ENCODE measurements at regions not wholly inside any gene's neighbourhood (a gene's known extent, or its start where the extent isn't known, plus 50 kb on each side); places are given as distances from the start of the nearest gene placed in this dataset.

- DNase-seq: no peak
Measured at GRCh38 chr7:36078816-36079360, 74.2 kb upstream of the EEPD1 start.

DNA sequence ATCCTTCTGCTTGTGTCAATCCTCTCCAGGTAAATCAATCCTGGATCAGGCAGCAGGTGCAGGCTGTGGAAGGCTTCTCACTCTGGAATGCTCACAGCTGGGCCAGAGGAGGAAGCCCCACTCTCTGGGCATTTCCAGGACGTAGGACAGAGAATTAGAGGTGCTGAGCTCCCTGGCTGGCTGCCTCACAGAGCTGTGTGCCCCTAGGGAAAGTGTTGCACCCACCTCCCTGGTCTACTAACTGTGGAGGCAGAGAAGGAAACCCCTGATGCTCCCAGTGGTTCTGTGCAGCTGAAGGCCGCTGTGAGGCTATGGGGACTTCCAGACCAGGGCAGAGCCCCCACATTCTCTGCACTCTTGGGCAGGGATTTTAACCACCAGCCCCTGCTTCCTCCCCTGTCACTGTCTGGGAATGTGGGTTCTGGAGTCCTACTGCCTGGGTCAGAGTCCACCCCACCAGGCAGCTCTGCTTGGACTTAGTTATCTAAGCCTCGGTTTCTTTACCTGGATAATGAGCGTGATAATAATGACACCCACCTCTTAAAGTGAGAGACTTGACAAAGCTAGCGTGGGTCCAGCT is 73.5 kb upstream of the EEPD1 start:
- no peak for DNase-seq

DNA sequence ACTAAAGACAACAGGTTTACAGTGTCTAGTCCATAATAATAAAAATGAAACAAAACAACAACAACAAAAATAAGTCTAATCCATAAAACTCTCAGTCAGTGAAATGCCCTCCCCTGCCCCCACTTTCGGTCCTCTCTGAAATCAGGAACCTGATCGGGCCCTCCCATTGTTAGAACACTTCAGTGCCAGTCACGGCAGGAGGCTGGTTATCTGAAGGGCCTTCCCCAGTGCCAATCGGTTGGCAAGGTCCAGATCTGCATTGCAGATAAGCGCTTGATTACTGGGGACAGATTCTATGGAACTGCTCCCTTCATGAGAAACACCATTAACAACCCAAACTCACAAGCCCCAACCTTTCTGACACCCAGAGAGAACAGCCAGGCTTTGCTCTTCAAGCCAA is 72.2 kb upstream of the EEPD1 start:
- DNase-seq: no peak

DNA sequence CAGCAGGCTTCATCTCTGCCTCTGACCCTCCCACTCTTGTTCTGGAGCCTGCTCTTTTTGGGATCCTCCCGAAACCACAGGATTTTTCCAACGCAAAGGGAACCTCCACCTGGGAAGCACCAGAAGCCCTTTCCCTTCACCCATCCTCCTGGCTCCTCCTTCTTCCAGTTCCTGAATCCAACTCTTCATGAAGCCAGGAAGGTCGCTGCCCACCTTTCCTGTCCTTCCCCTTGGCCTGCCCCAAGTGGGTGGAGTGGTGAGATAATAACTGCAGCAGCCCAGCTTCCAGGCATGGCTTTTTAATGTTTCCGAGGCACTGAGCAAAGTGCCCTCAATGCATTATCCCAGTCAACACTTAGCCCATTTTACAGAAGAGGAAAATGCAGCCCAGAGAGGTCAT is 70.8 kb upstream of the EEPD1 start:
- no peak for DNase-seq

- no peak for DNase-seq
Measured at GRCh38 chr7:36082910-36083309, 70.1 kb upstream of the EEPD1 start.

GRCh38 chr7:36083626-36084380 is 69.3 kb upstream of the EEPD1 start:
- DNase-seq: no peak

- DNase-seq: no peak
Measured at GRCh38 chr7:36084485-36085091, 68.5 kb upstream of the EEPD1 start.

GRCh38 chr7:36085096-36085495 is 68.0 kb upstream of the EEPD1 start:
- no peak for DNase-seq

DNA sequence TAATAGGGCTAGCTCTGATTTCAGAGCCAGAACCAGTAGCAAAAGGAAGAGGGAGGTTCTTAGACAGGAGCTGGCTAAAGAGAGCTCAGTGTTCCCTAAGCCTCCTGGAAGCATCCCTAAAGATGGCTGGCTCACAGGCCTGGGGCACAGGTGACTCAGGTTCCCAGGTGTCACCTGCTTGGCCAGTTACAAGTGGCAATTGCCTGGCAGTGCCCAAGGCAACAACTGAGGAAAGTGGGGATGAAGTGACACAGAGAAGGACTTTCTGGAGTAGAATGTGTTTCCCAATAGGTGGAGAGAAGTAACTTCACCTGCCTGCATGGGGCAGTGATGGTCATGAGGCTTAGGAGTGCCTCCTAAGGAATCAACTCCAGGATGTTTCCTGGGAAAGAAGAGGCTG is 66.5 kb upstream of the EEPD1 start:
- DNase-seq: no peak

DNA sequence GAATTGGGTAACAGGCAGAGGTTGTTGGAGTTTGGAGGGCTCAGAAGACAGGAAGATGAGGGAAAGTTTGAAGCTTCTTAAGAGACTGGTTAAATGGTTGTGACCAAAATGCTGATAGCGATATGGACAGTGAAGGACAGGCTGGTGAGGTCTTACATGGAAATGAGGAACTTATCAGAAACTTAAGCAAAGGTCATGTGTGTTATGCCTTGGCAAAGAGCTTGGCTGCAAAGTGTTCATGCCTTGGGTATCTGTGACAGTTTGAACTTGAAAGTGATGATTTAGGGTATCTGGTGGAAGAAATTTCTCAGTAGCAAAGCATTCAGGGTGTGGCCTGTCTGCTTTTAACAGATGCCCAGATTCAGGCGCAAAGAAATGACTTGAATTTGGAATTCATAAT is 64.5 kb upstream of the EEPD1 start:
- no peak for DNase-seq

GRCh38 chr7:36088966-36089365 is 64.1 kb upstream of the EEPD1 start:
- no peak for DNase-seq

DNA sequence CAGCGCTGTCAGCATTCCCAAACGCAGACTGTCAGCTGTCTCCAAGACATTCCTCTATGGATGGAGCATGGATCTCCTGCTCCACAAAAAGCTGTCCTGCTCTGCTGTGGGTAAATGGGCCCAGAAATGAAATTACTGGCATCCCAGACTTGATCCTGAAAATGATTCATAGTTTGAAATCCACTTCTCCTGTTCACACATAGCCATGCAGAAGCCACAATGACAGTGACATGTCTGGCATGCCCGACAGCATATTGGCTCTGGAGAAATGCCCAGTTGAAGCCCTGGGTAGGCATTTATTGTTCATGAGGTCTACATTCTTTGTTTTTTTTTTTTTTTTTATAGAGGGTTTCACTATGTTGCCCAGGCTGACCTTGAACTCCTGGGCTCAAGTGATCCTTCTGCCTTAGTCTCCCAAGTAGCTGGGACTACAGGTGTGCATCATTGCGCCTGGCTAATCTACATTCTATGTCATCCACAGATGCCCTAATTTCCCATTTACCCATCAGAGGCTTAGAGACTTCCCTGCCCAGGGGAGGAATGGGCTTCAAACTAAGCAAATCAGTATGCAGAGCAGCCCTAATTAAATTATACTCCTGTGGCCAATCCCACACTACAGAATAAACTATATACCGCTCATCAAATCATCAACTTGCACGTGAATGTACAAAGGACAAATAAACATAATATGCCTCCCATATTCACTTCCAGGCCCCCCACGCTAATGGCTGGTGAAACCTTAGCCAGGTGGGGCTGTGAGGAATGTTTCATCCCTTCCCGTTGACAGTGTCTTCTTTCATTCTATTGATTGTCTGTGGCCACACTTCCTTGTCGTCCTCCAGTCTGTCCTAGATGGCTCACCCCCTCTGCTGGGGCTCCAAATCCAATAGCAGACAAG is 61.8 kb upstream of the EEPD1 start:
- DNase-seq: no peak

DNA sequence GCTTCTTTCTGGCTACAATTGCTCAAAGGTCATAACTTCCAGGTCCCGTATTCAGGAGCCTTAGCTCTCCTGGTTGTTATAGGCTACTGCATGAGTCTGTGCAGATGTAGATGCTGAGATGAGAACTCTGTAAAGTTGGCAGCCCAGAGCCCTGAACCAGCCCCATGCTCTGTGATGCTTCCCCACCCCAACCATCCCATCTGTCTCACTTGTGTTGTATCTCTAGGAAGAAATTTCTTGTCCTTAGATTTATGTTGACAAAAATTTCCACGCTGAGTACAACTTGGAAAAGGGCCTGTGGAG is 61.2 kb upstream of the EEPD1 start:
- DNase-seq: no peak

- no peak for DNase-seq
Measured at GRCh38 chr7:36092221-36092771, 60.8 kb upstream of the EEPD1 start.

DNA sequence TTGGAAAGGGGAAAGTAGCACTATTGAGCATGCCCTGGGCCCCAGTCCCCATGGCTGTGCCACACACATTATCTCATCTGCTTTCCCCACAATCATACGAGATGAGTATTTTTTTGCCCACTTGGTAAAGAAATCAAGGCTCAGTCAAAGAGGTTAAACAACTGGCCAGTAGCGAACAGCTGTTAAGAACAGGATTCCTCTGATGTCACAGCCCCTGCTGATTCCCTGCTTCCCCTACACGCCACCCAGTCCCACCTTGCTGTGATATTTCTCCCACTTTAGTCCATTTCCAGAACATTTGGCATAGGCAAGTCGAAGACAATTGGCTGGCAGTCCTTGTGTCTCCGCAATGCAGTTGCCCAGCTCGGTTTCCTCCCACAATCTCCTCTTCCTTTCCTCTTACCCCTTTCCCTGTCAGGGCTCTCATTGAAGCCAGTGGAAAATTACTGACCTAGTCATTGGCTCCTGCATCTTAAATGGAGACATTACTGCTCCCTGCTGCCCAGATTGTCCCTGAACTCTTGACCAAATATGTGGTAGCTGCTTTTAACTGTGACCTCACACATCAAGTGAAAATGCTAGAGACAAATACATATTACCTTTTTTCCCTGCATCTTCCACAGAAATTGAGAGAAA is 56.5 kb upstream of the EEPD1 start:
- DNase-seq: no peak

- DNase-seq: no peak
Measured at GRCh38 chr7:36098096-36098495, 55.0 kb upstream of the EEPD1 start.

DNA sequence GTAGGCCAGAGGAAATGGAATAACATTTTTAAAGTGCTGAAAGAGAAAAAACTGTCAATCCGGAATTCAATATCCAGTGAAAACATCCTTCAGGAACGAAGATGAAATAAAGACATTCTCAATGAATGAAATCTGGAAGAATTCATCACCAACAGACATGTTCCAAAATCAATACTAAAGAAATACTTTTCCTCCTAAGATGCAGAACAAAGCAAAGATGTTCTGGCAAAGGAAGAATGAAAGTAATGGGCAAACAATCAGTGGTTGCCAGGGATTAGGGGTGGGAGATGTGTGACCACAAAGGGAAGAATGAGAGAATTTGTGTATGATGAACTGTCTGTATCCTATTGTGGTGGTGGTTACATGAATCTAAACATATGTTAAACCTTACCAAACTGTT is 52.8 kb upstream of the EEPD1 start:
- no peak for DNase-seq

- DNase-seq: no peak
Measured at GRCh38 chr7:36100634-36101033, 52.4 kb upstream of the EEPD1 start.
